Neural progenitor cell (in vitro differentiated cells): ENCODE measurements at regions not wholly inside any gene's neighbourhood (a gene's known extent, or its start where the extent isn't known, plus 50 kb on each side); places are given as distances from the start of the nearest gene placed in this dataset.

Experiments used
- DNase-seq: peaks from one replicate; pipeline ENCODE4 v3.0.0-alpha.2; 2016; ENCODE audit warnings: low spot score
- H2AFZ ChIP-seq: fragments of 200-600 bp; sonication (generic); replicated peaks from 2 replicates; pipeline ENCODE4 v1.6.1; 2016; ENCODE audit warnings: antibody characterized with exemption
- H3F3A ChIP-seq: fragments of 200-600 bp; sonication (generic); 2 replicates; pipeline ENCODE4 v1.6.1; 2016; ENCODE audit warnings: antibody characterized with exemption, low read depth
- H3K27ac ChIP-seq: fragments of 200-600 bp; sonication (generic); 2 replicates; pipeline ENCODE4 v1.5.1; 2016; ENCODE audit warnings: mild to moderate bottlenecking
- H3K27me3 ChIP-seq: fragments of 200-600 bp; sonication (generic); 2 replicates; pipeline ENCODE4 v1.6.1; 2016; ENCODE audit warnings: mild to moderate bottlenecking, moderate library complexity
- H3K36me3 ChIP-seq: fragments of 200-600 bp; sonication (generic); 2 replicates; pipeline ENCODE4 v1.5.1; 2016
- H3K4me1 ChIP-seq: fragments of 200-600 bp; sonication (generic); 2 replicates; pipeline ENCODE4 v1.6.1; 2016; ENCODE audit warnings: mixed run types
- H3K4me2 ChIP-seq: fragments of 200-600 bp; sonication (generic); 2 replicates; pipeline ENCODE4 v1.6.1; 2016
- H3K4me3 ChIP-seq: fragments of 200-600 bp; sonication (generic); 2 replicates; pipeline ENCODE4 v1.5.1; 2016
- H3K79me2 ChIP-seq: fragments of 200-600 bp; sonication (generic); 2 replicates; pipeline ENCODE4 v1.6.1; 2016; ENCODE audit warnings: low read depth
- H3K9ac ChIP-seq: fragments of 200-600 bp; sonication (generic); 2 replicates; pipeline ENCODE4 v1.6.1; 2016
- H3K9me3 ChIP-seq: fragments of 200-600 bp; sonication (generic); 2 replicates; pipeline ENCODE4 v1.5.1; 2016; ENCODE audit warnings: low read depth
- H4K20me1 ChIP-seq: fragments of 200-600 bp; sonication (generic); 2 replicates; pipeline ENCODE4 v1.6.1; 2016; ENCODE audit warnings: low read depth
- H3K27ac Mint-ChIP-seq: 3 replicates; pipeline ENCODE4 v1.8.0; 2021; ENCODE audit warnings: mixed read lengths
- H3K27me3 Mint-ChIP-seq: 2 replicates; pipeline ENCODE4 v1.8.0; 2022; ENCODE audit warnings: low read depth, mild to moderate bottlenecking, inconsistent platforms, moderate library complexity, mixed read lengths; ENCODE audit not compliant: insufficient read depth
- H3K36me3 Mint-ChIP-seq: 3 replicates; pipeline ENCODE4 v1.8.0; 2021; ENCODE audit warnings: mixed read lengths
- H3K4me1 Mint-ChIP-seq: 3 replicates; pipeline ENCODE4 v1.8.0; 2021; ENCODE audit warnings: mixed read lengths
- H3K4me3 Mint-ChIP-seq: 3 replicates; pipeline ENCODE4 v1.8.0; 2021; ENCODE audit warnings: mild to moderate bottlenecking, moderate library complexity, mixed read lengths
- H3K9me3 Mint-ChIP-seq: 3 replicates; pipeline ENCODE4 v1.8.0; 2020; ENCODE audit warnings: mixed read lengths
- CTCF ChIP-seq: fragments of 200-600 bp; sonication (generic); IDR thresholded peaks from 2 replicates; pipeline ENCODE4 v1.5.1; 2017; ENCODE audit warnings: antibody characterized with exemption, mild to moderate bottlenecking
- EZH2 ChIP-seq: fragments of 200-600 bp; sonication (generic); IDR thresholded peaks from 2 replicates; pipeline ENCODE4 v1.6.1; 2017; ENCODE audit warnings: antibody characterized with exemption, mild to moderate bottlenecking, moderate library complexity
- EZH2phosphoT487 ChIP-seq: fragments of 200-600 bp; sonication (generic); IDR thresholded peaks from 2 replicates; pipeline ENCODE4 v1.6.1; 2017; ENCODE audit warnings: antibody characterized with exemption

- H3K9me3 ChIP-seq = no peaks in the 10 kb centered on the region
- H3K27me3 Mint-ChIP-seq = peaks cover 2% of the 10 kb centered on the region
- H3K4me3 ChIP-seq = no peak overlapping the region
- TF ChIP-seq EZH2phosphoT487 = no peak
- TF ChIP-seq EZH2 = no peak
- TF ChIP-seq CTCF = no peak
- no peaks in the 10 kb centered on the region for H3F3A ChIP-seq
- no peak overlapping the region for H3K4me3 Mint-ChIP-seq
- H3K79me2 ChIP-seq = no peaks in the 10 kb centered on the region
- no peaks in the 10 kb centered on the region for H3K4me1 ChIP-seq
- H3K36me3 ChIP-seq = no peaks in the 10 kb centered on the region
- peaks cover 6% of the 10 kb centered on the region for H3K4me1 Mint-ChIP-seq
- H3K36me3 Mint-ChIP-seq = no peaks in the 10 kb centered on the region
- no peak overlapping the region for H3K9ac ChIP-seq
- no peak overlapping the region for H3K27ac ChIP-seq
- H3K27ac Mint-ChIP-seq = no peak overlapping the region
- no peak for DNase-seq
- H3K4me2 ChIP-seq = no peak overlapping the region
- no peaks in the 10 kb centered on the region for H3K27me3 ChIP-seq
- no peaks in the 10 kb centered on the region for H4K20me1 ChIP-seq
- H3K9me3 Mint-ChIP-seq = peaks cover 2% of the 10 kb centered on the region
- H2AFZ ChIP-seq = no peak overlapping the region
Measured at GRCh38 chr1:96362623-96363022, 359.0 kb upstream of the PTBP2 start.

- H3F3A ChIP-seq = no peaks in the 10 kb centered on the region
- no peak overlapping the region for H3K4me3 ChIP-seq
- no peak overlapping the region for H2AFZ ChIP-seq
- peaks cover 2% of the 10 kb centered on the region for H3K27me3 Mint-ChIP-seq
- no peak overlapping the region for H3K27ac ChIP-seq
- H3K27me3 ChIP-seq = no peaks in the 10 kb centered on the region
- no peaks in the 10 kb centered on the region for H3K9me3 ChIP-seq
- H3K4me1 Mint-ChIP-seq = peaks cover 6% of the 10 kb centered on the region
- H3K36me3 Mint-ChIP-seq = no peaks in the 10 kb centered on the region
- no peak overlapping the region for H3K9ac ChIP-seq
- no peaks in the 10 kb centered on the region for H3K36me3 ChIP-seq
- no peak overlapping the region for H3K4me3 Mint-ChIP-seq
- no peaks in the 10 kb centered on the region for H3K4me1 ChIP-seq
- no peak for DNase-seq
- H3K4me2 ChIP-seq = no peak overlapping the region
- H3K79me2 ChIP-seq = no peaks in the 10 kb centered on the region
- H3K27ac Mint-ChIP-seq = no peak overlapping the region
- TF ChIP-seq EZH2 = no peak
- TF ChIP-seq EZH2phosphoT487 = no peak
- TF ChIP-seq CTCF = no peak
- peaks cover 2% of the 10 kb centered on the region for H3K9me3 Mint-ChIP-seq
- H4K20me1 ChIP-seq = no peaks in the 10 kb centered on the region
Measured at GRCh38 chr1:96363826-96364225, 357.8 kb upstream of the PTBP2 start.

- Mint-ChIP-seq H3K4me1 (peaks cover 6% of the 10 kb centered on the region), H3K36me3 (no peaks in the 10 kb centered on the region), H3K9me3 (peaks cover 2% of the 10 kb centered on the region), H3K27ac (no peak overlapping the region), H3K27me3 (peaks cover 2% of the 10 kb centered on the region), H3K4me3 (no peak overlapping the region)
- Histone ChIP-seq H3K4me1 (no peaks in the 10 kb centered on the region), H3K9me3 (no peaks in the 10 kb centered on the region), H3K4me3 (no peak overlapping the region), H3K36me3 (no peaks in the 10 kb centered on the region), H3K79me2 (no peaks in the 10 kb centered on the region), H3F3A (no peaks in the 10 kb centered on the region), H3K27ac (no peak overlapping the region), H3K9ac (no peak overlapping the region), H4K20me1 (no peaks in the 10 kb centered on the region), H3K4me2 (no peak overlapping the region), H3K27me3 (no peaks in the 10 kb centered on the region), H2AFZ (no peak overlapping the region)
- TF ChIP-seq EZH2 = no peak
- TF ChIP-seq CTCF = no peak
- TF ChIP-seq EZH2phosphoT487 = no peak
- no peak for DNase-seq
Measured at GRCh38 chr1:96364576-96364975, 357.0 kb upstream of the PTBP2 start.

GRCh38 chr1:96365076-96365475 lies 356.5 kb upstream of the PTBP2 start:
- H3K4me3 ChIP-seq = no peak overlapping the region
- H4K20me1 ChIP-seq = no peaks in the 10 kb centered on the region
- no peak overlapping the region for H2AFZ ChIP-seq
- Mint-ChIP-seq H3K4me3 (no peak overlapping the region), H3K27ac (no peak overlapping the region), H3K9me3 (peaks cover 2% of the 10 kb centered on the region), H3K27me3 (peaks cover 2% of the 10 kb centered on the region), H3K4me1 (peaks cover 6% of the 10 kb centered on the region), H3K36me3 (no peaks in the 10 kb centered on the region)
- H3K36me3 ChIP-seq = no peaks in the 10 kb centered on the region
- H3K9me3 ChIP-seq = no peaks in the 10 kb centered on the region
- no peaks in the 10 kb centered on the region for H3F3A ChIP-seq
- H3K4me2 ChIP-seq = no peak overlapping the region
- H3K9ac ChIP-seq = no peak overlapping the region
- H3K79me2 ChIP-seq = no peaks in the 10 kb centered on the region
- no peak for DNase-seq
- TF ChIP-seq EZH2 (no peak), EZH2phosphoT487 (no peak), CTCF (no peak)
- no peaks in the 10 kb centered on the region for H3K4me1 ChIP-seq
- H3K27me3 ChIP-seq = no peaks in the 10 kb centered on the region
- H3K27ac ChIP-seq = no peak overlapping the region
